ENCODE measurements at regions not wholly inside any gene's neighbourhood (a gene's known extent, or its start where the extent isn't known, plus 50 kb on each side); places are given as distances from the start of the nearest gene placed in this dataset.
A peak's percentile ranks its signal among the peaks of the same experiment; 100 is the strongest.

GRCh38 chr4:181541396-181541795, 701.8 kb upstream of the TENM3 start:
- DNase-seq (no peak), ATAC-seq (no peak)
- no peak overlapping the region for H3K27ac ChIP-seq
- H3K9me3 ChIP-seq, result no peaks in the 10 kb centered on the region
- no peak for TF ChIP-seq CTCF (IDR thresholded peaks at IDR 0.05)
- no peak overlapping the region for H3K4me3 ChIP-seq
- H3K27me3 ChIP-seq, result no peaks in the 10 kb centered on the region
- no peaks in the 10 kb centered on the region for H3K36me3 ChIP-seq
- H3K4me1 ChIP-seq, result no peaks in the 10 kb centered on the region
- intact Hi-C loops (cut with DNase I), result no loop called here

- no peak overlapping the region for H3K4me3 ChIP-seq
- H3K27ac ChIP-seq, result no peak overlapping the region
- no peaks in the 10 kb centered on the region for H3K4me1 ChIP-seq
- H3K36me3 ChIP-seq, result no peaks in the 10 kb centered on the region
- TF ChIP-seq CTCF (IDR thresholded peaks at IDR 0.05), result no peak
- intact Hi-C loops (cut with DNase I), result no loop called here
- ATAC-seq (no peak), DNase-seq (peak in 1 of 4 donors; percentile 28)
- no peaks in the 10 kb centered on the region for H3K27me3 ChIP-seq
- H3K9me3 ChIP-seq, result no peaks in the 10 kb centered on the region
Measured at GRCh38 chr4:181548873-181549575, 694.2 kb upstream of the TENM3 start.

GRCh38 chr4:181549576-181550188, 693.5 kb upstream of the TENM3 start:
- TF ChIP-seq CTCF (IDR thresholded peaks at IDR 0.05), result no peak
- Histone ChIP-seq H3K27me3 (no peaks in the 10 kb centered on the region), H3K4me3 (no peak overlapping the region), H3K9me3 (no peaks in the 10 kb centered on the region), H3K4me1 (no peaks in the 10 kb centered on the region), H3K27ac (no peak overlapping the region), H3K36me3 (no peaks in the 10 kb centered on the region)
- no peak for ATAC-seq
- intact Hi-C loops (cut with DNase I), result no loop called here
- no peak for DNase-seq

DNA sequence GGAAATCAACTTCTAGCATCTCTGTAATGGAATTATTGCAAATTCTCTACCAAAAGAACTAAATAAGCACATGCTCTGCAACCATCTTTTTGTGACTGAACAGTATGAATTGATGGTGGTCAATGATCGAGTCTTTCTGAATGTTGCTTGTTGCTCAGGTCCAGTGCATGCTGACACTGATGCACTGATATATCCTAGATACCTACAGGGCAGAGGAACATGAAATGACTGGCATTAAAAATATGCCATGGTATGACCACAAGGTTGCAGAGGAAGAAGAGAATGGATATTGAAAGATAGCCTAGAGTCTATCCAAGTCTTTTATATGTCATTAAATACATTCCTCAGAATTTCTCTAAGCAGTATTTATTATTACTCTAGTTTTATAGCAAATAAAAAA, 692.8 kb upstream of the TENM3 start:
- ATAC-seq (no peak), DNase-seq (no peak)
- Histone ChIP-seq H3K9me3 (no peaks in the 10 kb centered on the region), H3K27ac (no peak overlapping the region), H3K4me1 (no peaks in the 10 kb centered on the region), H3K27me3 (no peaks in the 10 kb centered on the region), H3K36me3 (no peaks in the 10 kb centered on the region), H3K4me3 (no peak overlapping the region)
- intact Hi-C loops (cut with DNase I), result no loop called here
- TF ChIP-seq CTCF (IDR thresholded peaks at IDR 0.05), result no peak

DNA sequence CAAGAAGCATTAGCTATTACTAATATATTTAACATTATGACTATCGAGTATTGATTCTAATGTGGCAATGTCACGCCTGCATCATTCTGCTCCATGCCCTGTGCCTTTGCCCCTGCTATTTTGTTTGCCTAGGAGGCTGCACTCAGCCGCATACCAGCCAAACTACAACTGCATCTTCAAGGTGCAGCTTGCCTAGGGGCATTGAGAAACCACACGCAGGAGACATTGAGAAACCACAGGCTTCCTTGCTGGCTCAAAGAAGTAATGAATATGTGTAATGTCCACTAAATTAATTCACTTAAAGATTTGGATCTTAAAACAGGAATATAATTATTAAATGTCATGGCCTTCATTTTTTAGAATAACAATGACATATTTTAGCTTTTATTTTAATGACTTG, 683.6 kb upstream of the TENM3 start:
- no peak overlapping the region for H3K27ac ChIP-seq
- ATAC-seq (no peak), DNase-seq (no peak)
- no peak overlapping the region for H3K4me3 ChIP-seq
- no peaks in the 10 kb centered on the region for H3K4me1 ChIP-seq
- no peaks in the 10 kb centered on the region for H3K27me3 ChIP-seq
- intact Hi-C loops (cut with DNase I), result no loop called here
- H3K36me3 ChIP-seq, result no peaks in the 10 kb centered on the region
- no peak for TF ChIP-seq CTCF (IDR thresholded peaks at IDR 0.05)
- H3K9me3 ChIP-seq, result no peaks in the 10 kb centered on the region
